Activated CD4-positive, alpha-beta memory T cell treated with anti-CD3 and anti-CD28 coated beads, Interleukin-2, amount 10 ng/mL, durations not matched to agents 7 days and 5 days (primary cell): ENCODE measurements at regions not wholly inside any gene's neighbourhood (a gene's known extent, or its start where the extent isn't known, plus 50 kb on each side); places are given as distances from the start of the nearest gene placed in this dataset.

Experiments
- CTCF ChIA-PET: fragments of 350-600 bp; sonication (Branson Sonifier 250); formaldehyde crosslinking; loops from one replicate; lab custom pipeline; 2021; ENCODE audit warnings: antibody characterized with exemption, inconsistent platforms; lab: Charles Lee
- POLR2A ChIA-PET: fragments of 350-600 bp; sonication (Branson Sonifier 250); formaldehyde crosslinking; loops from one replicate; lab custom pipeline; 2021; ENCODE audit warnings: antibody characterized with exemption; lab: Charles Lee
- DNase-seq: peaks from one replicate; pipeline ENCODE4 v3.0.0-alpha.2; 2020
- H3K27ac Mint-ChIP-seq: one replicate; pipeline ENCODE4 v1.8.0; 2021; ENCODE audit warnings: mild to moderate bottlenecking, mixed read lengths
- H3K27me3 Mint-ChIP-seq: one replicate; pipeline ENCODE4 v1.8.0; 2021; ENCODE audit warnings: mixed read lengths
- H3K36me3 Mint-ChIP-seq: one replicate; pipeline ENCODE4 v1.8.0; 2021; ENCODE audit warnings: low read depth, mixed read lengths
- H3K4me1 Mint-ChIP-seq: one replicate; pipeline ENCODE4 v1.8.0; 2021; ENCODE audit warnings: mixed read lengths
- H3K4me3 Mint-ChIP-seq: one replicate; pipeline ENCODE4 v1.8.0; 2021; ENCODE audit warnings: mild to moderate bottlenecking, mixed read lengths
- H3K9me3 Mint-ChIP-seq: one replicate; pipeline ENCODE4 v1.8.0; 2021; ENCODE audit warnings: mixed read lengths

- Mint-ChIP-seq H3K27ac (no peak overlapping the region), H3K4me3 (no peak overlapping the region), H3K9me3 (no peaks in the 10 kb centered on the region), H3K27me3 (no peaks in the 10 kb centered on the region), H3K4me1 (no peaks in the 10 kb centered on the region), H3K36me3 (no peaks in the 10 kb centered on the region)
- CTCF ChIA-PET: no interaction called here
- POLR2A ChIA-PET: interaction anchor here (0.8 kb wide), 1 partner anchor 19 kb away, joined by 3 read pairs; no protein-coding TSS in a partner anchor
- no peak for DNase-seq
Measured at GRCh38 chr14:38143659-38144505, 63.8 kb upstream of the SSTR1 start.

- ChIA-PET CTCF (no interaction called here), POLR2A (no interaction called here)
- no peak for DNase-seq
- H3K4me1 Mint-ChIP-seq: no peaks in the 10 kb centered on the region
- H3K9me3 Mint-ChIP-seq: no peaks in the 10 kb centered on the region
- no peaks in the 10 kb centered on the region for H3K27me3 Mint-ChIP-seq
- no peaks in the 10 kb centered on the region for H3K36me3 Mint-ChIP-seq
- no peak overlapping the region for H3K27ac Mint-ChIP-seq
- no peak overlapping the region for H3K4me3 Mint-ChIP-seq
Measured at GRCh38 chr14:38145142-38145541, 62.6 kb upstream of the SSTR1 start.

- CTCF ChIA-PET: no interaction called here
Measured at GRCh38 chr14:38150075-38150474, 57.6 kb upstream of the SSTR1 start.

More at GRCh38 chr14:38150075-38150474, 57.6 kb upstream of the SSTR1 start:
- H3K4me3 Mint-ChIP-seq: no peak overlapping the region
- no peak for DNase-seq
- no peaks in the 10 kb centered on the region for H3K27me3 Mint-ChIP-seq
- H3K27ac Mint-ChIP-seq: no peak overlapping the region
- no peaks in the 10 kb centered on the region for H3K36me3 Mint-ChIP-seq
- POLR2A ChIA-PET: no interaction called here
- H3K9me3 Mint-ChIP-seq: no peaks in the 10 kb centered on the region
- H3K4me1 Mint-ChIP-seq: no peaks in the 10 kb centered on the region
